ENCODE measurements at regions not wholly inside any gene's neighbourhood (a gene's known extent, or its start where the extent isn't known, plus 50 kb on each side); places are given as distances from the start of the nearest gene placed in this dataset.
"Not testable (repeated sequence)": the region's sequence is repeated elsewhere in the genome, so short reads cannot be mapped to it uniquely, and the experiment has no call there.

- not testable (repeated sequence) for TF ChIP-seq CTCF, POLR2AphosphoS5 (IDR thresholded peaks at IDR 0.05)
Measured at GRCh38 chr10:83520386-83520785, 618.9 kb upstream of the GHITM start.
